ENCODE measurements at regions not wholly inside any gene's neighbourhood (a gene's known extent, or its start where the extent isn't known, plus 50 kb on each side); places are given as distances from the start of the nearest gene placed in this dataset.

DNA sequence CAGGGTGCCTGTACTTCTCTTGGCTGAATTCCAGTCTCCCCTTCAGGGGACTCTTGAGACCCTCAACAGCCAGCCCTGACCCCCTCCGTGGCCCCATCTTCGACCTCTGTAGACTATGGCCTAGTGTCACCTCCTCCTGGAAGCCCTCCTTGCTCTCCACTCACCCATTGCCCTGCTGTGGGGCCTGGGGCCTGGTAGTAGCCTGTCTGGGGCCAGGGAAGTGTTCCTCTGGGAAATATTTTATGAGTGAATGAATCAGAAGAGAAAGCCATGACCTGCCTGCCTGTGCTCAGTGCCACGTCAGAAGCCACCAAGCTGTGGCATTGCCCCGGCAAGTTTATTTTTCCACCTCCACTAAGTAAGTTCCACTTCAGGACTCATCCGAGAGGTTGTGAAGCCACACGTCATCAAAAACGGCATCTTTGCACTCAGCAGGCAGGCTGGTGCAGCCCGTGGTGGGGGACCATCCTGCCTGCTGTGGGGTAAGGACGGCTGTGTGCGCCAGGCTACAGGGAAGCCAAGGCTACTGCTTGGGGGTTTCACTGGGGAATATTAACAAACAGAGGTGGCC, 59.6 kb upstream of the PPARA start:
- no peak for DNase-seq (ENCODE audit: low spot score)

DNA sequence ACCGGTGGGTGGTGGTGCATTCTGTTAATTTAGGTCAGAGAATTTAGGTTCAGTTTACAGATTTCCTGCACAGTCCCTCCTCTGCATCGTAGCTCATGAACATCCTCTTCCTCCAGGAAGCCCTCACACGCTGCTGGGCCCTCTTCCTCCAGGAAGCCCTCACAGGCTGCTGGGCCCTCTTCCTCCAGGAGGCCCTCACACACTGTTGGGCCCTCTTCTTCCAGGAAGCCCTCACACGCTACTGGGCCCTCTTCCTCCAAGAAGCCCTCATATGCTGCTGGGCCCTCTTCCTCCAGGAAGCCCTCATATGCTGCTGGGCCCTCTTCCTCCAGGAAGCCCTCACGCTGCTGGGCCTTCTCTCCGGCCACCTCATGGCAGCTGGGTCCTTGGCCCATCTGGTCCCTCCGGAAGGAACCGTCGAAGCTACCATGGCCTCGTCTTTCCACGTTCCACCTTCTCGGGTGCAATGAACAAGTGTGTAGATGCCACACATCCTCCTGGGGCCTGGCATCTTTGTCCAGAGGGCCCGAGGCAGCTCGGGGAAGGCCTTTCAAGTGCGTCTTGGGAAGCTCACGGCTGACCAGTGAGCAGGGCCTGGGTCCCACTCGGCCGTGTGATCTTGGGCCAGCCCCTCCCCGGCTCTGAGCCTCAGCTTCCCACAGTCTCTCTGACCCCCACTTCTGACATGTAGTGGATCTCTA, 58.9 kb upstream of the PPARA start:
- no peak for DNase-seq (ENCODE audit: low spot score)

DNA sequence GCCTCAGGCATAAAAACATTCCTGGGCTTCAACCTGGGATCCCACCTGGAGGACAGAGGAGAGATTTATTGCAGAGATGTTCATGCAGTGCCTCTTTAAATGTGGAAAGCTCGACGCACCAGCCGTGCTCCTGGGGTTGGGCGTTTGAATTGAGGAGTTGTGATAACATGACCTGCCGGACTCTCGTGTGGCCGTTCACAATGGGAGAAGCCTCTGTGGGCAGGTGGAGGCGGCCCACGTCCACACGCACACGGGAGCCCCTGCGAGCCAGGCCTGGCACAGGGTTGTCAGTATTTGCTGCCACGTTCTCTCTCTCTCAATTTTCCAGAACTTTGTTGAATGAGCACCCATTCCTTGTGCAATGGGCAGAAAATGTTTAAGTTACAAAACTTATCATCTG, 58.3 kb upstream of the PPARA start:
- no peak for DNase-seq (ENCODE audit: low spot score)

DNA sequence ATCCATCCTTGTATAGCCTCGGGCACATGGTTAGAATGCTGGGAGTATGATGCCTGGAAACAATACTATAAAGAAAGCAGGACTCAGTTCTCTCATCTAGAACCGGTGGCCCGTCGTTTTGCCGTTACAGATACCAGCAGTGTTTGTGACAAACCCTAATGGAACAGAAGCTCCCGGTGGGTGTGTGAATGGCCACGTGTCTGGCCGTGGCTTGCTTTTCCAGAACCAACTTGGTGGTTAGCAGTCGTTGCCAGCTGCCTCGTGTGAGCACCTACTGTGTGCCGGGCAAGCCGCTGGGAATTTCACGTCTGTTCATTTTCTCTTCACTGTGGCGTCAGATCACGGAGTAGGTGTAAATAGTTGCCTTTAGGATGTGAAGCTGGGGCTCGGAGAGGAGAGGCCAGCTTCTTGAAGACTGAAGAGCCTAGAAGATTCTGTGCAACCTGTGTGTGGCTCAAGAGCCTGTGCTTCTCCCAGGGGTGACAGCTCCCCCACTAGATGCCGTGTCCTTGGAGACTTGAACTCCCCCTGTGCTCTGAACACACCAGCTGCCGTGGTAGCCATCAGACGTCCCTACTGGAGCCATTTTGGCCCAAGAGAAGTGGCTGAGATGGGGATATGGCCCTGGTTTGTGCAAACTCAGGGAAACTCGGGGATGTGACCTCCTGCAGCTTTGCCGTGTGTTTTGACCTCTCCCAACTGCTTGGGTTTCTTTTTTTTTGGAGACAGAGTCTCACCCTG, 57.5 kb upstream of the PPARA start:
- no peak for DNase-seq (ENCODE audit: low spot score)

DNA sequence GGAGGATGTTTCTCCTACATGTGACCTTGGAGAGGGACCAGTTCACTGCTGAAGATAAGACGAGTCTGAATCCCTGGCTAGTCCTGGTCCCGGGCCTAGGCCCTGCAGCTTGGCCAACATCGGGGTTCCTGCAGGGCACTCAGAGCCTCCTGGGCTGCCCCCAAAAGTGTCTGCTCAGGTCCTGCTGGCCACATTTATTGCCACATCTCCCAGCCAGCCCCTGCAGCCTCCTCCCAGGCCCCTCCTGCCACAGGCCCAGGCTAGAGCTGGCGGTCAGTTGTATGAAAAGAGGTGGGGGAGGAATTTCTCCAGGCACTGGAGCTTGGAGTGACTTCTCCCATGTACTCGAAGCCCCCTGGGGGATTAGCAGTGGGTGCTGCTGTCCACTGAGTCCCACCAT, 56.5 kb upstream of the PPARA start:
- DNase-seq (ENCODE audit: low spot score): no peak

DNA sequence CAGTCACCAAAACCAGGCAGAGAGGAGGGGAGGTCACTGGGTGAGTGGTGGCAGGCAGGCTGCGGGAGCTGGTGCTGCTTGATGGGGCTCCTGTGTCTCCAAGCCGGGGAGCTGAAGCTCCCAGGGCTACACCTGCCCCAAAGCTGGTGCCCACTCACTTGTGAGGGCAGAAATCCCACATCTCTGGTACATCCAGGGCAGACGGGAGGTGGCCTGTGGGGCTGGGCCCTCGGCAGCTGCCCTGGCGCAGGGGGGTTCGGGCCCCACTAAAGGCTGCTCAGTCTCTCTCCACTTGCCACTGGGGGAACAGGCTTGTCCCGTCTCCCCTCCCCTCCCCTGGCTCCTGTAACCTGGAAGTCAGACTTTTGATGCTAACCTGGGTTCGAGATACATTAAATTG, 55.6 kb upstream of the PPARA start:
- DNase-seq (ENCODE audit: low spot score): no peak

DNA sequence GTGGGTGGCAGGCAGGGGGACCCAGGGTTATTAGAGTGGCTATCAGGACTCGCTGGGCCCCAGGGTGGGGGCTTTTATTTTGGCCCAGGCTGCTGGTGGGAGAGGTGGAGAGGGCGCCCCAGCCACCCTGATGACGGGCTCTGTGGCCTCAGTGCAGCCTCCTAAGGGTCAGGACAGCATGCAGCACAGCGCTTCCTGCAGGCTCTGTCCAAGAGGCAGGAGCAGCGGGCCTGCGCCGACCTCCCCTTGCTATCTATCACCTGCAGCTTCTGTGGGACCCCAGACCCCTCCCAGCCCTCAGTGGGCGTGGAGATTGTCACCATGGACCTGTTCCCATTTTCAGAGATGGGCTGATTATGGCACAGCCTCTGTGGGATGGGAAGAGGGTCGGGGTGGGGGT, 54.3 kb upstream of the PPARA start:
- no peak for DNase-seq (ENCODE audit: low spot score)

DNA sequence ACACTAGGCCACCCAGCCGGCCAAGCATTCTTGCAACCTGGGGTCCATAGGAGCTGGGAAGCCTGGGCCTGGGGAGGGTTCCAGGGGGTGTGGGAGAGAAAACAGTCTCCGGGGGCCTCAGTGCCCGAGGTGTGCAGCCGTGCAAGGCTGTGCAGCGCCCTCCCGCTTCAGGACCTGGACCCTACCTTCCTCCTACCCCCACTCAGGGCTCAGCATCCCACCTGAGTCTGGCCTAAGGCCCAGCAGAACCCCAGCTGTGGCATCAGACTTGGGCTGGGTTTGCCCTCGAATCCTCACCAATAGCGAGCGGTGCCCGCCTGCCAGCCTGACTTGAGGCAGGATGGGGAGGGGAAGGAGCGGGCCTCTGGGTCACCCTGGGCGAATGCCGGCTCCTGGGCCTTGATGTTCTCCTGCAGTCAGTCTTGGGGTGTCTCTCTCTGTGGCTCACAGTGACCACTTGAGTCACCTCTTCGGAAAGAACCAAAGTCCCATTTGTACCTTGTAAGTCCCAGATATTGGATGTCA, 53.6 kb upstream of the PPARA start:
- no peak for DNase-seq (ENCODE audit: low spot score)

DNA sequence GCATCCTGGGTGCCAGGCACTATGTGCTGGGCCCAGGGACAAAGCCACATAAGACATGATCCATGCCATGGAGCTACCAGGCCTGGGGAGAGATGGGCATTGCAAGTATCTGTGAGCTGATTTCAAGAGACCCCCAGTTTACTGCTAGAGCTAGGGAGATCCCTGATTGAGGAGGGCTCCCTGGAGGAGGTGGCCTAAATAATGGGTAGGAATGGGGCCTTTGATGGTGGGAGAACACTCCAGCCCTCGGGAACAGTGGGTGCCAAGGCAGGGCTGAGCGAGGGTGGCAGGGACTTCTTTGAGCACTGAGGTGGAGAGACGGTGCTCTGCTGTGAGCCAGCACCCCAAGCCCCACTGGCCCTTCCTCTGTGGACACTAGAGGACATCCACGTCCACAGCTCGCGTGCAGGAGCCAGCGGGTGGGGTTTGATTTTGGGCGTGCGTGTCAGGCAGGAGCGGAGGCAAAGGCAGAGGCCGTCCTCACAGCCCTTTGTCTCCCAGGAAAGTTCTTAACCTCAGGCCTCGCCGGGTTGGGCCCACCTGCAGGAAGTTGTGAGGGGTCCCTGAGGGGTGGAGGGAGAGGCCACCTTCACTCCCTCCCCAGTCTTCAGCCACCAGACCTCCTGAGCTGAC, 52.9 kb upstream of the PPARA start:
- DNase-seq (ENCODE audit: low spot score): no peak

DNA sequence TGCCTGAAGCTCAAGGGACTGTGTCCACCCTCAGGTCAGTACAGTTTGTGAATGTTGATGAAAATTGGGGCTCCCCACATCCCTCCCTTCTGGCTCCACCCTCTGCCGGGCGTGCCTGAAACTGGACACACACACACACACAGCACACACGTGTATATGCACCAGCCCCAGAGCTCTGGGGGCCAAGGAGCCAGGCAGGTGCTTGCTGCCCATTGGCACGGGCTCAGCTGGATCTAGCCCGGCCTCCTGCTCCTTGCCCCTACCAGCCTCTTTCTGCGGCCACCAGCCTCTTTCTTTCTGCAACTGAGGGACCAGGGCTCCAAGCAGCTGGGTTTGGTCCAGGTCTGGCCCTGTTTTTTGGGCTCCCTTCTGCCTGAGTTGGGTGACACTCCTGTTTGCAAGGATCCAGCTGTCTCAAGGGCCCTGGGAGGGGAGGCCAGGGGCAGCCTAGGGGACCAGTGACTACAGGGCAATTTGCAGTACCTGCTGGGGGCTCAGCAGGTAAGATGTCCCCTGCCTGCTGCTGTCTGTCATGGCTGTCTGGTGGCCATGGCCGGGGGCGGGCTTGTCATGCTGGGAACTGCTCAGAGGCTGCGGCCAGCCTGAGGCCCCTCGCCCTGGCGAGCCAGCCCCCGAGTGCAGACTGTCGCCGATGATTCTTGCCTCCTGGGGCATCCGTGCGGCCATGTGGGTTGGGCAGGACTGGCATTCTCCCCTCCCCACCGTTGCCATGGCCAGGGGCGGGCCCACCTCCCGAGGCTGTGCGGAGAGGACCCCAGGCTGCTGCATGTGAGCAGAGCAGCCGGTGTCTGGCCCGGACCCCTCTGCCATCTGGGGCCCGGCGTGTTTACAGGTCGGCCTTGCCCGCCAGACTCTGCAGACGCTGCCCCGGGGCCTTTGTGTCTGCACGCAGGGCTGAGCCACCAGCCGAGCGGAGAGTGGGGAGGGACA, 51.5 kb upstream of the PPARA start:
- DNase-seq (ENCODE audit: low spot score): no peak

DNA sequence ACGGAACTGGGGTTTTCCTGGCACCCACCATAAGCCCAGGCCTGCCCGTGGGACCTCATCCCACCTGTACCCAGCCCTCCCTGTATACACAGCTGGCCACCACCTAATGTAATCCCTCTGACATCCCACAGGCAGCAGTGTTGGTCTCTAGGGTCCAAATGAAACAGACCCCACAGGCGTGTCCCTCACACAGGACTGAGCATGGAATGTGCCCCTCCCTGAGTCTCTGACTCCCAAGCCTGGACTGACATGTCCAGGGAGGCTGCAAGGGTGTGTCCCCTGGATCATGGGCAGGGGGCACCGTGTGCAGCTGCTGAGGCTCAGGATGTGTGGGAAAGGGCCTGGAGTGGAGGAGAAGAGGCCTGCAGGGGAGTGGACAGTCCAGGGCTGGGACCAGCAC, 50.6 kb upstream of the PPARA start:
- no peak for DNase-seq (ENCODE audit: low spot score)

DNA sequence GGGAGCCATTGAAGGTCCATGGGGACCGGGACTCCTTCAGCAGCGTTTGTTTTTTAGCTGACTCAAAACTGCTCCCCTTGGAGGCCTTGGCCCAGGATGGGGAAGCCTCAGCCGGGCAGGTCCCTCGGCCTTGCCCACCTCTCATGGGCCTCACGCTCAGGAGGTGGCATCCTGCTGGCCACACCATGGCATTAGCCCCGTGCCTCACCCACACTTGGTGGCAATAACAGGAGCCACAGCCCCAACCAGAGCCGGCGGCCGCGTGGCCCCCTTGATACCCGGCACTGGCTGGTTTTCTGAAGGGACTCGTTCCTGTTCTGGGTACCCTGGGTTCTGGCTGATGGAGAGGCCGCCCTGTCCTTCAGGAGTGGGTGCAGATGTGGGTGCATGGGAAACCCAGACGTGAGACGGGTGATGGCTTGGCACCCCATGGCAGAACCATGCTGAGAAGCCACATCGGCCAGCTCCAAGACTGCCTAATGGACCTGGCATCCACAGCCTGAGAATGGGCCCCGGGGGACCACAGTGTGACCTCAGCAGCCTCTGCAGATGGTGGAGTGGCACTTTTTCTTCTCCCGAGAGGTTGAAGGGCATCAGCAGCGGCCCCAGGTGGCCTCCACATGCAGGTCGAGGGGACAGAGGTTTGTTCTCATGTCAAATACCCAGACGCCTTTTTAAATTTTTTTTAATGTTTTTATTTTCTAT, 49.8 kb upstream of the PPARA start:
- no peak for DNase-seq (ENCODE audit: low spot score)

Measured in hematopoietic multipotent progenitor cell treated with erythropoietin and hydrocortisone succinate and interleukin-3 and kit ligand, for 17 days (in vitro differentiated cells).